Uterus (tissue), 2 donors: ENCODE measurements at regions not wholly inside any gene's neighbourhood (a gene's known extent, or its start where the extent isn't known, plus 50 kb on each side); places are given as distances from the start of the nearest gene placed in this dataset.

Source experiments
- POLR2A ChIP-seq, 2 donors: fragments of 450-650 bp; IDR thresholded peaks; one replicate each; pipeline ENCODE4 v1.6.1; 2016; ENCODE audit warnings: antibody characterized with exemption in 2 of 2, mild to moderate bottlenecking in 1 of 2, moderate library complexity in 1 of 2
- TF ChIP-seq, protein P1 (sequence below), 4 experiments: fragments of 200-600 bp in 2 of 4; fragments of 450-650 bp in 2 of 4; sonication (generic) in 2 of 4; IDR thresholded peaks; one replicate each; pipeline ENCODE4 v1.5.1; 2016 to 2019; ENCODE audit warnings: antibody characterized with exemption in 4 of 4, mild to moderate bottlenecking in 2 of 4, moderate library complexity in 1 of 4

DNA sequence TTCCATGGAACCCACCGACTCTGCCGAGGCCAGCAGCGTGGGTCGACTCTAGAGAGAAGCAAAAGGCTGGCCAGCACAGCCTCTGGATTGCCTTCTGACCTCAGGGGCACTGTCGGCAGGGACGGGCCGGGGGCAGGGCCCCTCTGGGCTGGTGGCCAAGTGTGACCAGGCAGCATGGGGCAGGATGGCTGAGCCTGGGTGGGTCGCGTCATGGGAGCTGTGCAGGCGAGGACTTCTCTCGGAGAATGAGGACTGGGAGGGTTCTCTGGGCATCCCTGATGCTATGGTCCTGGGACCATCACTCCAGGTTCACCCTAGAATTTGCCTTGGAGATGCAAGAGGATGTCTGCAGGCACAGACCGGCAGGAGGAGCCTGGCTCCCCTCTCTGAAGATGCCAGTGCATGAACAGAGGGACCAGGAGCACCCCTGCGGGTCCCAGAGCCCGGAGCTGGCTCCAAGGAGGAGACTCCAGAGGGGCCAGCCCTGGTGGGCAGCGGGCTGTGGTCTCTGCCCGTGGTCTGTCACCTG, 289.2 kb downstream of the NDUFA10 start:
- TF ChIP-seq, protein P1, sequence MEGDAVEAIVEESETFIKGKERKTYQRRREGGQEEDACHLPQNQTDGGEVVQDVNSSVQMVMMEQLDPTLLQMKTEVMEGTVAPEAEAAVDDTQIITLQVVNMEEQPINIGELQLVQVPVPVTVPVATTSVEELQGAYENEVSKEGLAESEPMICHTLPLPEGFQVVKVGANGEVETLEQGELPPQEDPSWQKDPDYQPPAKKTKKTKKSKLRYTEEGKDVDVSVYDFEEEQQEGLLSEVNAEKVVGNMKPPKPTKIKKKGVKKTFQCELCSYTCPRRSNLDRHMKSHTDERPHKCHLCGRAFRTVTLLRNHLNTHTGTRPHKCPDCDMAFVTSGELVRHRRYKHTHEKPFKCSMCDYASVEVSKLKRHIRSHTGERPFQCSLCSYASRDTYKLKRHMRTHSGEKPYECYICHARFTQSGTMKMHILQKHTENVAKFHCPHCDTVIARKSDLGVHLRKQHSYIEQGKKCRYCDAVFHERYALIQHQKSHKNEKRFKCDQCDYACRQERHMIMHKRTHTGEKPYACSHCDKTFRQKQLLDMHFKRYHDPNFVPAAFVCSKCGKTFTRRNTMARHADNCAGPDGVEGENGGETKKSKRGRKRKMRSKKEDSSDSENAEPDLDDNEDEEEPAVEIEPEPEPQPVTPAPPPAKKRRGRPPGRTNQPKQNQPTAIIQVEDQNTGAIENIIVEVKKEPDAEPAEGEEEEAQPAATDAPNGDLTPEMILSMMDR (IDR thresholded peaks at IDR 0.05) = no peak
- no peak for TF ChIP-seq POLR2A (IDR thresholded peaks at IDR 0.05)
